ENCODE measurements at regions not wholly inside any gene's neighbourhood (a gene's known extent, or its start where the extent isn't known, plus 50 kb on each side); places are given as distances from the start of the nearest gene placed in this dataset.
"Not testable (repeated sequence)": the region's sequence is repeated elsewhere in the genome, so short reads cannot be mapped to it uniquely, and the experiment has no call there.

- TF ChIP-seq CTCF (conservative IDR thresholded peaks at IDR 0.05; ENCODE audit: low read length); EZH2phosphoT487 (IDR thresholded peaks at IDR 0.05; ENCODE audit: borderline replicate concordance): not testable (repeated sequence)
Measured at GRCh38 chr1:143503048-143503447, 468.7 kb downstream of the FAM72C start.

Data from Loucy (cell line).